ENCODE measurements at regions not wholly inside any gene's neighbourhood (a gene's known extent, or its start where the extent isn't known, plus 50 kb on each side); places are given as distances from the start of the nearest gene placed in this dataset.

GRCh38 chr20:4568361-4568959 lies 117.8 kb upstream of the PRNP start:
- no peaks in the 10 kb centered on the region for H3K4me1 ChIP-seq (ENCODE audit: insufficient read depth, low read length)
- H3K4me3 ChIP-seq (ENCODE audit: low read length), result no peak overlapping the region
- peaks cover 3% of the 10 kb centered on the region for H3K27me3 ChIP-seq (ENCODE audit: insufficient read depth, low read length)
- no peak overlapping the region for H2AFZ ChIP-seq (ENCODE audit: low read depth, low read length)
- H3K9me3 ChIP-seq (ENCODE audit: low read length), result no peaks in the 10 kb centered on the region
- no peaks in the 10 kb centered on the region for H3K36me3 ChIP-seq (ENCODE audit: insufficient read depth, low read length)

GRCh38 chr20:4567170-4567569 lies 119.1 kb upstream of the PRNP start:
- Histone ChIP-seq H3K36me3 (ENCODE audit: insufficient read depth, low read length) (no peaks in the 10 kb centered on the region), H3K4me1 (ENCODE audit: insufficient read depth, low read length) (no peaks in the 10 kb centered on the region), H3K27me3 (ENCODE audit: insufficient read depth, low read length) (peaks cover 3% of the 10 kb centered on the region), H3K4me3 (ENCODE audit: low read length) (no peak overlapping the region), H2AFZ (ENCODE audit: low read depth, low read length) (no peak overlapping the region), H3K9me3 (ENCODE audit: low read length) (no peaks in the 10 kb centered on the region)

- peaks cover 3% of the 10 kb centered on the region for H3K27me3 ChIP-seq (ENCODE audit: insufficient read depth, low read length)
- no peak overlapping the region for H3K4me3 ChIP-seq (ENCODE audit: low read length)
- H2AFZ ChIP-seq (ENCODE audit: low read depth, low read length), result no peak overlapping the region
- H3K36me3 ChIP-seq (ENCODE audit: insufficient read depth, low read length), result no peaks in the 10 kb centered on the region
- no peaks in the 10 kb centered on the region for H3K9me3 ChIP-seq (ENCODE audit: low read length)
- H3K4me1 ChIP-seq (ENCODE audit: insufficient read depth, low read length), result no peaks in the 10 kb centered on the region
Measured at GRCh38 chr20:4563534-4563933, 122.7 kb upstream of the PRNP start.

DNA sequence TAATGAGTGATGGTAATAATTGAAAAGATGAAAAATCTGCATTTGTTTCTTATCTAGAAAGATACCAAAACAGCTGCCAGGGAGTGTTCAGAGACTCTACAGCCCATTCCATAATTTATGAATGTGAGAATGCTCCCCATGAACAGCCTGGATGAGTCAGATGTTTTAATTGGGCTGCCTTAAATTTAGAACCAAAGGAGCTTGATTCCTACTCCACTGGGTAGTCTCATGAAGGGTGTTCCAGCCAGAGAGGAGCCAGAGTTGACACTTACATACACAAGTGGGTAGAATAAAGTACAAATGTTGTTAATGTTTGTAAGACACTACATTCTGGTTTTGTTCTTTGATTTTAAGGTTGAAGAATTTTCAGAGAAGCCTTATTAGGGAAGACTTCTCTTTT lies 123.2 kb upstream of the PRNP start:
- H3K4me3 ChIP-seq (ENCODE audit: low read length), result no peak overlapping the region
- H3K36me3 ChIP-seq (ENCODE audit: insufficient read depth, low read length), result no peaks in the 10 kb centered on the region
- peaks cover 3% of the 10 kb centered on the region for H3K27me3 ChIP-seq (ENCODE audit: insufficient read depth, low read length)
- no peaks in the 10 kb centered on the region for H3K9me3 ChIP-seq (ENCODE audit: low read length)
- no peaks in the 10 kb centered on the region for H3K4me1 ChIP-seq (ENCODE audit: insufficient read depth, low read length)
- no peak overlapping the region for H2AFZ ChIP-seq (ENCODE audit: low read depth, low read length)

DNA sequence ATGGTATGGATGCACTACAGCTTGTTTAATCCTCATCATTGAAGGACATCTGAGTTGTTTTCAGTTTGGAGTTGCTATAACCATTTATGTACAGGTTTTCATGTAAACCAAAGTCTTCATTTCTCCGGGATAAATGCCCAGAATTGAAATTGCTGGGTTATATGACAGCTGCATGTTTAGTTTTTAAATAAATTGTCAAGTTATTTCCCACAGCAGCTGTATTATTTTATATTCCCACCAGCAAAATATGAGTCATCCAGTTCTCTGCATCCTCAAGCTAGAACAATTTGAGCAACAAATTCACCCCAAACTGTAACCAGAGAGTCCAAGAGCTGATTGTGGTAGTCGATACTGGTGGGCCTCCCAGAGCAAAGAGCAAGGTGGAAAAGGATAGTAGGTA lies 125.6 kb upstream of the PRNP start:
- Histone ChIP-seq H3K36me3 (ENCODE audit: insufficient read depth, low read length) (no peaks in the 10 kb centered on the region), H3K27me3 (ENCODE audit: insufficient read depth, low read length) (no peaks in the 10 kb centered on the region), H3K9me3 (ENCODE audit: low read length) (no peaks in the 10 kb centered on the region), H3K4me3 (ENCODE audit: low read length) (no peak overlapping the region), H2AFZ (ENCODE audit: low read depth, low read length) (no peak overlapping the region), H3K4me1 (ENCODE audit: insufficient read depth, low read length) (no peaks in the 10 kb centered on the region)

GRCh38 chr20:4559906-4560305 lies 126.3 kb upstream of the PRNP start:
- Histone ChIP-seq H3K4me1 (ENCODE audit: insufficient read depth, low read length) (no peaks in the 10 kb centered on the region), H3K36me3 (ENCODE audit: insufficient read depth, low read length) (no peaks in the 10 kb centered on the region), H3K4me3 (ENCODE audit: low read length) (no peak overlapping the region), H2AFZ (ENCODE audit: low read depth, low read length) (no peak overlapping the region), H3K9me3 (ENCODE audit: low read length) (no peaks in the 10 kb centered on the region), H3K27me3 (ENCODE audit: insufficient read depth, low read length) (peaks cover 4% of the 10 kb centered on the region)

- Histone ChIP-seq H3K4me1 (ENCODE audit: insufficient read depth, low read length) (no peaks in the 10 kb centered on the region), H3K4me3 (ENCODE audit: low read length) (no peak overlapping the region), H3K36me3 (ENCODE audit: insufficient read depth, low read length) (no peaks in the 10 kb centered on the region), H3K27me3 (ENCODE audit: insufficient read depth, low read length) (peaks cover 4% of the 10 kb centered on the region), H2AFZ (ENCODE audit: low read depth, low read length) (no peak overlapping the region), H3K9me3 (ENCODE audit: low read length) (no peaks in the 10 kb centered on the region)
Measured at GRCh38 chr20:4559106-4559505, 127.2 kb upstream of the PRNP start.

- Histone ChIP-seq H2AFZ (ENCODE audit: low read depth, low read length) (no peak overlapping the region), H3K4me3 (ENCODE audit: low read length) (no peak overlapping the region), H3K4me1 (ENCODE audit: insufficient read depth, low read length) (no peaks in the 10 kb centered on the region), H3K9me3 (ENCODE audit: low read length) (no peaks in the 10 kb centered on the region), H3K27me3 (ENCODE audit: insufficient read depth, low read length) (peaks cover 4% of the 10 kb centered on the region), H3K36me3 (ENCODE audit: insufficient read depth, low read length) (no peaks in the 10 kb centered on the region)
Measured at GRCh38 chr20:4556781-4557180, 129.5 kb upstream of the PRNP start.

- Histone ChIP-seq H3K27me3 (ENCODE audit: insufficient read depth, low read length) (peaks cover 4% of the 10 kb centered on the region), H3K9me3 (ENCODE audit: low read length) (no peaks in the 10 kb centered on the region), H3K4me1 (ENCODE audit: insufficient read depth, low read length) (no peaks in the 10 kb centered on the region), H3K36me3 (ENCODE audit: insufficient read depth, low read length) (no peaks in the 10 kb centered on the region), H3K4me3 (ENCODE audit: low read length) (no peak overlapping the region), H2AFZ (ENCODE audit: low read depth, low read length) (no peak overlapping the region)
Measured at GRCh38 chr20:4555188-4555890, 130.9 kb upstream of the PRNP start.

GRCh38 chr20:4554346-4554745 lies 131.9 kb upstream of the PRNP start:
- peaks cover 4% of the 10 kb centered on the region for H3K27me3 ChIP-seq (ENCODE audit: insufficient read depth, low read length)
- H3K4me1 ChIP-seq (ENCODE audit: insufficient read depth, low read length), result no peaks in the 10 kb centered on the region
- H3K4me3 ChIP-seq (ENCODE audit: low read length), result no peak overlapping the region
- no peaks in the 10 kb centered on the region for H3K9me3 ChIP-seq (ENCODE audit: low read length)
- H2AFZ ChIP-seq (ENCODE audit: low read depth, low read length), result no peak overlapping the region
- no peaks in the 10 kb centered on the region for H3K36me3 ChIP-seq (ENCODE audit: insufficient read depth, low read length)

DNA sequence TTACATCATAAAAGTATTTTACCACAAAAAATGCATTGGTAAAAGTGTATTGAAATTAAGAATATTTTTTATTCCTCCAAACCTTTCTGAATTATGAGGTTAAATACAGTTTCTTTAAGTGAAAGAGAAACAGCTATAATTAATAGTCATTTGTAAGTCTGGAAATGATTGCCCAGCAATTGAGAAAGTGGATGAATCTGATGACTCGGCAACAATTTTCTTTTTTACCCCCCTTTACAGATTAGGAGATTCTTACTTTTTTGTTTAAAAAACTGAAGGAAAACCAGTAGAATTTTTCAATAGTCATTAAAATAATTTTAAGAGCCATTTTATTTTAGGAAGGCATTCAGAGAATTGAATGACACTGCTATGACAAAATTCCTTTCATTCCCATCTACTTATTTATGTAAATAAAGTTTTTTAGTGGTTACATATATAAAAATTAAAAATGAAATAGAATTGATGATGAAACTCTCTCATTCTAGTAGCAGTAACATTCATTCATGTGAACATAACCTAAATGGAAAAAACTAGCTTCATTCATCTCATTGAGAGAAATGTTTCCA lies 134.1 kb upstream of the PRNP start:
- H2AFZ ChIP-seq (ENCODE audit: low read depth, low read length), result no peak overlapping the region
- no peaks in the 10 kb centered on the region for H3K36me3 ChIP-seq (ENCODE audit: insufficient read depth, low read length)
- no peaks in the 10 kb centered on the region for H3K9me3 ChIP-seq (ENCODE audit: low read length)
- H3K27me3 ChIP-seq (ENCODE audit: insufficient read depth, low read length), result peaks cover 4% of the 10 kb centered on the region
- no peaks in the 10 kb centered on the region for H3K4me1 ChIP-seq (ENCODE audit: insufficient read depth, low read length)
- H3K4me3 ChIP-seq (ENCODE audit: low read length), result no peak overlapping the region

DNA sequence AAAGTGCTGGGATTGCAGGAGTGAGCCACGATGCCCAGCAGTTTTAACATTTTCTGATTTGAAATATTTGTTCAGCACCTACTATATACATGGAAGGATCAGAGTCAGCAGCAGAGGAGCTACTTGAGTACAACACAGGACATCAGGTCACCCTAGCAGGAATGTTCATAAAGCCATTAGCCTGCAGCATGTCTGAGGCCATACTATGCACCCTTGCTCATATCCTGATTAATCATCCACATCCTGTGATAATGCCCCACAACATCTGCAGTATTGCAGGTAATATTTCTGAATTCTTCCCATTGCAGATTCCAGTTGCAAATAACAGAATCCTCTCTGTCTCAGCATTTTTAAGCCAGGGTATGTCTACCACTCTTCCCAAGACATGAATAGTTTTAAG lies 135.5 kb upstream of the PRNP start:
- Histone ChIP-seq H3K36me3 (ENCODE audit: insufficient read depth, low read length) (no peaks in the 10 kb centered on the region), H3K27me3 (ENCODE audit: insufficient read depth, low read length) (peaks cover 4% of the 10 kb centered on the region), H3K4me1 (ENCODE audit: insufficient read depth, low read length) (no peaks in the 10 kb centered on the region), H2AFZ (ENCODE audit: low read depth, low read length) (no peak overlapping the region), H3K9me3 (ENCODE audit: low read length) (no peaks in the 10 kb centered on the region), H3K4me3 (ENCODE audit: low read length) (no peak overlapping the region)

DNA sequence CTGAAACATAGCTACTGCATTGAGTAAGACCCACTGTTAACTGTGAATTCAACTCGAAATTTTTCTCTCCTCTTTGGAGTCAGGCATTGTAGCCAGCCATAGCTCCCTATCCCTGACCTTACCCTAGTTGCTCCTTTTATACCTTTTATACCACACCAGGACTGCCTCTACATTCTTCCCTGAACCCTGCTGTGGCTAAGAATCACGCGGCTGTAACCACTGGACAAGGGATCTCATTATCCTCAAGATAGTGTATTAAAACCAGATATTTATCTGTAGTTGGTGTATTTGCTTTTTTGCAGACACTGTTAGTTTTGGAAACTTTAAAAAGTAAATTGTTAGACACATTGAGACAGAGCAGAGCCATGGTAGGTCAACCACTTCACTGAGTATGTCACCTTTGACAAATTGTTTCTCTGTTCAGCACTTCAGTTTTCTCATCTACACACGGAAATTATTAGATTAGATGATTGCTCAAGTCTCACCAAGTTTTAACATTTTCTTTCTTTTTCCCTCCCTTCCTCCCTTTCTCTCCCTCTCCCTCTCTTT lies 136.5 kb upstream of the PRNP start:
- no peak overlapping the region for H2AFZ ChIP-seq (ENCODE audit: low read depth, low read length)
- no peaks in the 10 kb centered on the region for H3K36me3 ChIP-seq (ENCODE audit: insufficient read depth, low read length)
- H3K4me1 ChIP-seq (ENCODE audit: insufficient read depth, low read length), result no peaks in the 10 kb centered on the region
- H3K9me3 ChIP-seq (ENCODE audit: low read length), result no peaks in the 10 kb centered on the region
- H3K27me3 ChIP-seq (ENCODE audit: insufficient read depth, low read length), result no peaks in the 10 kb centered on the region
- H3K4me3 ChIP-seq (ENCODE audit: low read length), result no peak overlapping the region

Measured in neuron (in vitro differentiated cells).